GM21619 (cell line): ENCODE measurements at regions not wholly inside any gene's neighbourhood (a gene's known extent, or its start where the extent isn't known, plus 50 kb on each side); places are given as distances from the start of the nearest gene placed in this dataset.
"Not testable (repeated sequence)": the region's sequence is repeated elsewhere in the genome, so short reads cannot be mapped to it uniquely, and the experiment has no call there.

Experiments
- ATAC-seq: cut with Tn5 transposase; IDR thresholded peaks from one replicate; pipeline ENCODE4 v1.9.1; 2021; ENCODE audit not compliant: unreplicated experiment

DNA sequence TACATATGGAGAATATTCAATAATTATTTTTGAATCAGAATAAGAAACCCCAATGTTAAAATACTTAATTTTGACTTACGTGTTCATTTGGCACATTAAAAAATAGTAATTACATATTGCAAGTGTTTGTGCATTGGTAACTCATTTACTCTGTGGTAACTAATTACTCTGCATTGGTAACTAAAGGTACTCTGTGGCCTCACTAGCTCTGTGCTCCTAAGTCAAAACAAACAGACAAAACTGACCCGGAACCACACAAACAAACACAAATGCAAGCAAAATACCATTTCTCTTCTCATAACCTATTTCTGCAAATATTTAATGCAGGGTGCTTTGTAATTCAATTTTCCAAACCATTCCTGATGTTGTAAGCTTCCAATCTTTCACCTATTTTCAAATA is 1244.3 kb downstream of the REEP3 start:
- ATAC-seq = no peak

GRCh38 chr10:64771253-64772050 is 1250.3 kb downstream of the REEP3 start:
- no peak for ATAC-seq

GRCh38 chr10:64773357-64773756 is 1252.2 kb downstream of the REEP3 start:
- ATAC-seq = no peak

DNA sequence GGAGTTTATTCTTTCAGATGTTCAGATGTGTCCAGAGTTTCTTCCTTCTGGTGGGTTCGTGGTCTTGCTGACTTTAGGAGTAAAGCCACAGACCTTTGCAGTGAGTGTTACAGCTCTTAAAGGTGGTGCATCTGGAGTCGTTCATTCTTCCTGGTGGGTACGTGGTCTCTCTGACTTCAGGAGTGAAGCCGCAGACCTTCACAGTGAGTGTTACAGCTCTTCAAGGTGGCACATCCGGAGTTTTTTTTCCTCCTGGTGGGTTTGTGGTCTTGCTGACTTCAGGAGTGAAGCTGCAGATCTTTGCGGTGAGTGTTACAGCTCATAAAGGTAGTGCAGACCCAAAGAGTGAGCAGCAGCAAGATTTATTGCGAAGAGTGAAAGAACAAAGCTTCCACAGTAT is 1263.2 kb downstream of the REEP3 start:
- ATAC-seq = not testable (repeated sequence)

- ATAC-seq = no peak
Measured at GRCh38 chr10:64785816-64786215, 1264.6 kb downstream of the REEP3 start.

DNA sequence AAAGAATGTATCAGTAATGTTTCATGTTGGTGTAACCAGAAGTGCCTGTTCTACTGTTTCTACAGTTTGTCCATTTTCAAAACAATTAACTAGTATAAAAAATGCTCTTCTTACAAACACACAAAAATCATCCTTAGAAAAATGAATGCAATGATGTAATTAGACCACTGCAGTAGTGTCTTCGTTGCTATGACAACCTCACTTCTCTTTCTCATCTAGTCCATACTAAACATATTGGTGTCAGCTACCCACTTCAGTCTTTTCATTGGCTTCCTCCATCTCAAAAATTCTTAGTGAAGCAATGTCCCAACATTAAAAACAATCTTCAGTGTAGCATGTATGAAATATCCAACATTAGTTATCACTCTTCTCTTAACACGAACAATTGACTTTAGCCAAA is 1265.8 kb downstream of the REEP3 start:
- ATAC-seq = no peak

GRCh38 chr10:64795847-64796246 is 1274.6 kb downstream of the REEP3 start:
- ATAC-seq = no peak

DNA sequence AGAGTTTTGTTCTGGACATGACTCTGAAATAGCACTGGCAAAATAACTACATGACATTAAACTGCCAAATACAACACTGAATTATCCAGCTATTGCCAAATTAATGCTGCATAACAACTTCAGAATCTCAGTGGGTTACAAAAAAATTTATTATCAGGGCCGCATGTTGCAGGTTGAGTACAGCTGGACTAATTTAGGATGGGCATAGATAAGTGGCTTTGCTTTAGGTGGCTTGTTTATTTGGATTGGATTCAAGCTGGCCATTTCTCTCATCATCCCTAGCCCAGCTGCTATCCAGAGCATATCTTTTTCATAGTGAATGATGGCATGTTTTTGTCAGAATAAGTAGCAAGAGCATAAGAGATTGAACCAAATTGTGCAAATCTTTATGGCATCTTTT is 1277.1 kb downstream of the REEP3 start:
- ATAC-seq = no peak

GRCh38 chr10:64808233-64808632 is 1287.0 kb downstream of the REEP3 start:
- ATAC-seq = not testable (repeated sequence)

GRCh38 chr10:64810046-64810445 is 1288.8 kb downstream of the REEP3 start:
- not testable (repeated sequence) for ATAC-seq

GRCh38 chr10:64813391-64813790 is 1292.2 kb downstream of the REEP3 start:
- ATAC-seq = no peak

- no peak for ATAC-seq
Measured at GRCh38 chr10:64814201-64814600, 1293.0 kb downstream of the REEP3 start.

- ATAC-seq = no peak
Measured at GRCh38 chr10:64829888-64830412, 1308.7 kb downstream of the REEP3 start.

DNA sequence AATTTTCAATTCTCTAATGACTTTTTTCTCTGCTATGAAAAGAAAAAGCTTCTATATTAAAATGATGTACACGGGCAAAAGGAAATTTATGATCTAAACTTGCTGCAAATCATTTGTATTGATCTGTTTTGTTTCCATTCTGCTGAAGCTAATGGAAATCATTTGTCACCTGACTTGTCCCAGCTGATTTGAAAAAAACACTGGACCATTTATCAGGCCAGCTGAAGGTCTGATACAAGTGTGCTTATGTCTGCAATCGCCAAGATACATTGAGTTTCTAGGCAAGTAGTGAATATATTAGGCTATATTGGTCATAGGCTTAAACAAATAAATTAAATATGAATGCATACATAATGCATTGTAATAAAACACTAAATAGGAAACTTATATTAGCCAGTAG is 1309.7 kb downstream of the REEP3 start:
- ATAC-seq = no peak

DNA sequence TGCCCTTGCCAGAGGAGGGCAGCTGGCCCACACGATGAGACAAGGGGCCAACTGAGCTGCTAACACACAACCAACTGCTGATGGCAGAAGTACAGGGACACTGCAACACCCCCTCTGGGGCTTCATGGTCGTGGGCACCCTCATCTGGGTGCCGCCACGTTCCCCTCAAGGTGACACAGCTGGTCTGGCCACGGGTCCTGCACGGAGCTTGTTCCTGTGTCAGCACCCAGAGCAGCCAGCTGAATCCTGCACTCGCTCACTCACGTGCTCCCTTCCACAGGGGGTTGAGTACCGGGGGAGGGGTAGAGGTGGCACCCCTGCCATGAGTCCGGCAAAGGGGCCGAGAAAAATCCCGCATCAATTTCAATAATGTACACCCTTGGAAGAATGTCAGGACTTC is 1319.1 kb downstream of the REEP3 start:
- no peak for ATAC-seq

GRCh38 chr10:64846700-64847099 is 1325.5 kb downstream of the REEP3 start:
- ATAC-seq = no peak

GRCh38 chr10:64855941-64856340 is 1334.7 kb downstream of the REEP3 start:
- no peak for ATAC-seq

- ATAC-seq = no peak
Measured at GRCh38 chr10:64859911-64860310, 1338.7 kb downstream of the REEP3 start.

GRCh38 chr10:64863836-64864235 is 1342.6 kb downstream of the REEP3 start:
- ATAC-seq = no peak

- no peak for ATAC-seq
Measured at GRCh38 chr10:64867501-64867962, 1346.3 kb downstream of the REEP3 start.

DNA sequence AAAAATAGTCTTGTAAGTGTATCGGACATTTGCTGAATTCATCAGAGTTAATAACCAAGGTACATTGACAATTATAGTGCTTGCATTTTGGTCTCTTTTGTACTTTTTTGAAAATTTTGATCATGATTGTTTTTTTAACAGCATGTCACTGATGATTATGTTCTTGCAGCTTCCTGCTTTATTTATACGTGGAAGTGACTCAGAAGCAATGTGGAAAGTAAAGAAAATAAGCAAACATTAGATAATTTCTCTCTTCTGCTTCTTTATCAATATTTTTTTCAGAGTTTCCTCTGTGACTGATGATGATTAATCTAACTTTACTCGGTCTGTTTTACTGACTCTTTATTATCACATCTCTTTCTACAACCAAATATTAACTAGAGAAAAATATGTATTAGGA is 1351.9 kb downstream of the REEP3 start:
- ATAC-seq = no peak

- no peak for ATAC-seq
Measured at GRCh38 chr10:64873959-64874358, 1352.8 kb downstream of the REEP3 start.

DNA sequence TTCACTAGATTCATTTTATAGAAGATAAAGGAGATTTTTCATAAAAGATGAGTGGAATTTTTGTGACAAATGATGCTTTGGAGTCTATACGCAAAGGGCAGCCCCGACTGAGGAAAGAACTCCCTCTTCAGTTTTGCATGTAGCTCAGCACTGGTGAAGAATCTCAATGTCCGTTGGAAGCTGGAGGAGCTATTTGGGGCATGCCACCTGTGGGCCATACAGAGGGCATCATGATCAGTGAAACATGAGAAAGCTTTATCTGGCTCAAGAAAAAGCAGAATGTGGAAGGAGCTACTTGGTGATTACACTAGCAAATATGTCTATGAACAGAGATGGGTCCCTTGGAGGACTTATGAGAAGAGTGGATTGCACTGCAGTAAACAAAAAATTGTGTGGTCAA is 1359.3 kb downstream of the REEP3 start:
- ATAC-seq = no peak
